Activated CD4-positive, alpha-beta T cell treated with anti-CD3 and anti-CD28 coated beads, Interleukin-2, amount 50 U/mL, for 4 hours (primary cell): ENCODE measurements at regions not wholly inside any gene's neighbourhood (a gene's known extent, or its start where the extent isn't known, plus 50 kb on each side); places are given as distances from the start of the nearest gene placed in this dataset.

Source experiments
- DNase-seq, 2 experiments: peaks; one replicate each; pipeline ENCODE4 v3.0.0-alpha.2; 2020

GRCh38 chr21:24188506-24188905, 1418.8 kb downstream of the MRPL39 start:
- no peak for DNase-seq

- DNase-seq: no peak
These were observed 1424.2 kb downstream of the MRPL39 start for GRCh38 chr21:24183077-24183476.

GRCh38 chr21:24179110-24179509, 1428.2 kb downstream of the MRPL39 start:
- no peak for DNase-seq

- DNase-seq: no peak
These were observed 1432.2 kb downstream of the MRPL39 start for GRCh38 chr21:24175106-24175505.

GRCh38 chr21:24171736-24172135, 1435.5 kb downstream of the MRPL39 start:
- no peak for DNase-seq

GRCh38 chr21:24163539-24163938, 1443.7 kb downstream of the MRPL39 start:
- DNase-seq: no peak

- no peak for DNase-seq
These were observed 1446.8 kb downstream of the MRPL39 start for GRCh38 chr21:24160528-24160927.

- no peak for DNase-seq
These were observed 1454.1 kb downstream of the MRPL39 start for GRCh38 chr21:24153137-24153536.

- no peak for DNase-seq
These were observed 1456.5 kb downstream of the MRPL39 start for GRCh38 chr21:24150753-24151152.

GRCh38 chr21:24148461-24148860, 1458.8 kb downstream of the MRPL39 start:
- DNase-seq: no peak

GRCh38 chr21:24147674-24148073, 1459.6 kb downstream of the MRPL39 start:
- DNase-seq: no peak

- DNase-seq: no peak
These were observed 1476.2 kb downstream of the MRPL39 start for GRCh38 chr21:24131056-24131455.

GRCh38 chr21:24127651-24128050, 1479.6 kb downstream of the MRPL39 start:
- no peak for DNase-seq

- no peak for DNase-seq
These were observed 1483.5 kb downstream of the MRPL39 start for GRCh38 chr21:24123785-24124184.

- DNase-seq: no peak
These were observed 1488.4 kb downstream of the MRPL39 start for GRCh38 chr21:24118738-24119459.

- no peak for DNase-seq
These were observed 1492.1 kb downstream of the MRPL39 start for GRCh38 chr21:24115141-24115540.

GRCh38 chr21:24112020-24112419, 1495.3 kb downstream of the MRPL39 start:
- DNase-seq: no peak

- no peak for DNase-seq
These were observed 1496.4 kb downstream of the MRPL39 start for GRCh38 chr21:24110846-24111245.

GRCh38 chr21:24097181-24097580, 1510.1 kb downstream of the MRPL39 start:
- no peak for DNase-seq

GRCh38 chr21:24096651-24097050, 1510.6 kb downstream of the MRPL39 start:
- no peak for DNase-seq

GRCh38 chr21:24093032-24093431, 1514.2 kb downstream of the MRPL39 start:
- no peak for DNase-seq

GRCh38 chr21:24076179-24076578, 1531.1 kb downstream of the MRPL39 start:
- no peak for DNase-seq

GRCh38 chr21:24055696-24056095, 1551.6 kb downstream of the MRPL39 start:
- DNase-seq: no peak

GRCh38 chr21:24050231-24050630, 1557.0 kb downstream of the MRPL39 start:
- no peak for DNase-seq

GRCh38 chr21:24046829-24047443, 1560.3 kb downstream of the MRPL39 start:
- no peak for DNase-seq
